ENCODE measurements at regions not wholly inside any gene's neighbourhood (a gene's known extent, or its start where the extent isn't known, plus 50 kb on each side); places are given as distances from the start of the nearest gene placed in this dataset.

DNA sequence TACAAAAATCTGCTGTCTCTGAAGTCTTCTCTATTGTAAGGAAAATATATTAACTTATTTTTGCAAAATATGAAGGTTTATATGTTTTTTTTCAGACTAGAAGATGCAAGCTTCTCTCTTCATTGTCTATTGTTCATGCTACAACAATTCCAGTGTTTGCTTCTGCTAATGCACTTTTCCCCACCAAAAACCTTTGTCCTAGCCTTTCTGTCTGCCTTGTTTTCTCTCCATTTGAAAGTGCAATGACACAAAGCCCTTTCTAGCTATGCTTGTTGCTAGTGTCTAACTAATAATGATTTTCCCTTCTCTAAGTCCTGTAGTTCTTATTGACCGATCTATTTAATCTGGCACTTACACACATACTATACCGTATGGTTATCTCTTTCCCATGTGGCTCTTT is 369.5 kb upstream of the CELF4 start:
- no peak for TF ChIP-seq EZH2 (IDR thresholded peaks at IDR 0.05; ENCODE audit: insufficient read depth, low read length)
- TF ChIP-seq, protein P1, sequence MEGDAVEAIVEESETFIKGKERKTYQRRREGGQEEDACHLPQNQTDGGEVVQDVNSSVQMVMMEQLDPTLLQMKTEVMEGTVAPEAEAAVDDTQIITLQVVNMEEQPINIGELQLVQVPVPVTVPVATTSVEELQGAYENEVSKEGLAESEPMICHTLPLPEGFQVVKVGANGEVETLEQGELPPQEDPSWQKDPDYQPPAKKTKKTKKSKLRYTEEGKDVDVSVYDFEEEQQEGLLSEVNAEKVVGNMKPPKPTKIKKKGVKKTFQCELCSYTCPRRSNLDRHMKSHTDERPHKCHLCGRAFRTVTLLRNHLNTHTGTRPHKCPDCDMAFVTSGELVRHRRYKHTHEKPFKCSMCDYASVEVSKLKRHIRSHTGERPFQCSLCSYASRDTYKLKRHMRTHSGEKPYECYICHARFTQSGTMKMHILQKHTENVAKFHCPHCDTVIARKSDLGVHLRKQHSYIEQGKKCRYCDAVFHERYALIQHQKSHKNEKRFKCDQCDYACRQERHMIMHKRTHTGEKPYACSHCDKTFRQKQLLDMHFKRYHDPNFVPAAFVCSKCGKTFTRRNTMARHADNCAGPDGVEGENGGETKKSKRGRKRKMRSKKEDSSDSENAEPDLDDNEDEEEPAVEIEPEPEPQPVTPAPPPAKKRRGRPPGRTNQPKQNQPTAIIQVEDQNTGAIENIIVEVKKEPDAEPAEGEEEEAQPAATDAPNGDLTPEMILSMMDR (IDR thresholded peaks at IDR 0.05; ENCODE audit: insufficient read depth, low read depth, low read length) = no peak
